Transverse colon (tissue), 4 donors: ENCODE measurements at regions not wholly inside any gene's neighbourhood (a gene's known extent, or its start where the extent isn't known, plus 50 kb on each side); places are given as distances from the start of the nearest gene placed in this dataset.

Experiments used
- DNase-seq: peaks from one replicate; pipeline ENCODE4 v3.0.0-alpha.2; 2019
- H3K27ac ChIP-seq, 4 donors: fragments of 200-600 bp; sonication (generic); 2 replicates each; pipeline ENCODE4 v1.5.1; 2016 to 2018; ENCODE audit warnings: inconsistent platforms in 4 of 4
- H3K27me3 ChIP-seq: fragments of 200-600 bp; sonication (generic); 2 replicates; pipeline ENCODE4 v1.5.1; 2017; ENCODE audit warnings: inconsistent platforms
- H3K36me3 ChIP-seq, 4 donors: fragments of 200-600 bp; sonication (generic); 2 replicates each; pipeline ENCODE4 v1.5.1; 2017 to 2019; ENCODE audit warnings: inconsistent platforms in 4 of 4
- H3K4me1 ChIP-seq, 4 donors: fragments of 200-600 bp; sonication (generic); 2 replicates each; pipeline ENCODE4 v1.5.1; 2017 to 2020; ENCODE audit warnings: inconsistent platforms in 4 of 4
- H3K4me3 ChIP-seq, 4 donors: fragments of 200-600 bp; sonication (generic); 1 replicate in 1 of 4; 2 replicates in 3 of 4; pipeline versions ENCODE4 v1.5.1 to v1.6.1; 2017 to 2019; ENCODE audit warnings: inconsistent platforms in 4 of 4
- H3K9me3 ChIP-seq, 2 donors: fragments of 200-600 bp; sonication (generic); 2 replicates each; pipeline ENCODE4 v1.5.1; 2017 to 2019; ENCODE audit warnings: inconsistent platforms in 2 of 2
- CTCF ChIP-seq, 5 experiments: fragments of 200-600 bp in 3 of 5; fragments of 450-650 bp in 2 of 5; sonication (generic) in 3 of 5; IDR thresholded peaks; 1 replicate in 2 of 5; 2 replicates in 3 of 5; pipeline ENCODE4 v1.5.1; 2016 to 2017; ENCODE audit warnings: antibody characterized with exemption in 5 of 5, inconsistent platforms in 3 of 5, mild to moderate bottlenecking in 2 of 5, moderate library complexity in 1 of 5
- EP300 ChIP-seq: sonication (generic); formaldehyde crosslinking; IDR thresholded peaks from one replicate; pipeline ENCODE4 v1.6.1; 2017; ENCODE audit warnings: antibody characterized with exemption, low read depth
- POLR2A ChIP-seq: fragments of 450-650 bp; IDR thresholded peaks from one replicate; pipeline ENCODE4 v1.6.1; 2016; ENCODE audit warnings: antibody characterized with exemption, mild to moderate bottlenecking, moderate library complexity
- POLR2AphosphoS5 ChIP-seq, 3 donors: sonication (generic); formaldehyde crosslinking; IDR thresholded peaks; one replicate each; pipeline ENCODE4 v1.6.1; 2016; ENCODE audit warnings: antibody characterized with exemption in 3 of 3
- WGBS, 2 donors: methylation state at CpG; one replicate each; pipeline ENCODE4 v1.1.5; 2018; ENCODE audit warnings: low coverage in 1 of 2; 5-methylcytosine and 5-hydroxymethylcytosine counted together
- in situ Hi-C, 4 donors: fragments of 200-750 bp; cut with MboI; loops; one replicate each; pipeline versions ENCODE4 v1.15.0 to v1.15.1; 2017; ENCODE audit warnings: low sequenced_read_pairs in 3 of 4, low pct_ligation_motif_present in 1 of 4, low pct_unique_long_range_greater_than_20kb in 1 of 4
- intact Hi-C: fragments of 100-400 bp; cut with DNase I; formaldehyde crosslinking; loops from one replicate; pipeline ENCODE4 v1.15.1; 2023; ENCODE audit warnings: low total_unique reads

- in situ Hi-C loops, result no loop called here
- 57 to 78% methylated on average over 6 of the region's 6 CpGs for WGBS, 2 donors
- no peak for DNase-seq
- H3K4me1 ChIP-seq, result no peaks in the 10 kb centered on the region
- TF ChIP-seq POLR2A, result no peak
- no peak for TF ChIP-seq CTCF (IDR thresholded peaks at IDR 0.05)
- TF ChIP-seq EP300, result no peak
- TF ChIP-seq POLR2AphosphoS5 (IDR thresholded peaks at IDR 0.05), result no peak
- no peak overlapping the region for H3K27ac ChIP-seq
- no peaks in the 10 kb centered on the region for H3K36me3 ChIP-seq
- no peaks in the 10 kb centered on the region for H3K9me3 ChIP-seq
- H3K27me3 ChIP-seq, result no peaks in the 10 kb centered on the region
- no peak overlapping the region for H3K4me3 ChIP-seq
- intact Hi-C loops, result no loop called here
Measured at GRCh38 chr9:117917873-117918272, 213.7 kb downstream of the TLR4 start.

- no peak overlapping the region for H3K4me3 ChIP-seq
- no peaks in the 10 kb centered on the region for H3K27me3 ChIP-seq
- H3K27ac ChIP-seq, result no peak overlapping the region
- TF ChIP-seq POLR2A, result no peak
- no peak for TF ChIP-seq EP300
- intact Hi-C loops, result no loop called here
- H3K4me1 ChIP-seq, result no peaks in the 10 kb centered on the region
- no peak for DNase-seq
- no peaks in the 10 kb centered on the region for H3K9me3 ChIP-seq
- no peaks in the 10 kb centered on the region for H3K36me3 ChIP-seq
- in situ Hi-C loops, result no loop called here
- 73 to 79% methylated on average over 2 to 3 of the region's 3 CpGs for WGBS, 2 donors
Measured at GRCh38 chr9:117919538-117919937, 215.3 kb downstream of the TLR4 start.

- H3K27me3 ChIP-seq, result no peaks in the 10 kb centered on the region
- DNase-seq, result no peak
- no peaks in the 10 kb centered on the region for H3K36me3 ChIP-seq
- in situ Hi-C loops, result no loop called here
- H3K4me1 ChIP-seq, result no peaks in the 10 kb centered on the region
- no peaks in the 10 kb centered on the region for H3K9me3 ChIP-seq
- intact Hi-C loops, result no loop called here
- no peak overlapping the region for H3K27ac ChIP-seq
- no peak overlapping the region for H3K4me3 ChIP-seq
- 64 to 69% methylated on average over 5 of the region's 5 CpGs for WGBS, 2 donors
- TF ChIP-seq CTCF (IDR thresholded peaks at IDR 0.05) (no peak), POLR2A (no peak), EP300 (no peak), POLR2AphosphoS5 (IDR thresholded peaks at IDR 0.05) (no peak)
Measured at GRCh38 chr9:117926031-117926658, 221.9 kb downstream of the TLR4 start.

- in situ Hi-C loops (no loop called here), intact Hi-C loops (no loop called here)
- no peaks in the 10 kb centered on the region for H3K4me1 ChIP-seq
- no peak overlapping the region for H3K27ac ChIP-seq
- H3K4me3 ChIP-seq, result no peak overlapping the region
- H3K36me3 ChIP-seq, result no peaks in the 10 kb centered on the region
- 58 to 60% methylated on average over 1 to 3 of the region's 3 CpGs for WGBS, 2 donors
- no peak for TF ChIP-seq EP300
- no peak for TF ChIP-seq POLR2AphosphoS5 (IDR thresholded peaks at IDR 0.05)
- TF ChIP-seq POLR2A, result no peak
- no peak for TF ChIP-seq CTCF (IDR thresholded peaks at IDR 0.05)
- H3K27me3 ChIP-seq, result no peaks in the 10 kb centered on the region
- H3K9me3 ChIP-seq, result no peaks in the 10 kb centered on the region
- no peak for DNase-seq
Measured at GRCh38 chr9:117927354-117927753, 223.2 kb downstream of the TLR4 start.

- Histone ChIP-seq H3K27ac (no peak overlapping the region), H3K36me3 (no peaks in the 10 kb centered on the region), H3K9me3 (no peaks in the 10 kb centered on the region), H3K4me1 (no peaks in the 10 kb centered on the region), H3K4me3 (no peak overlapping the region), H3K27me3 (no peaks in the 10 kb centered on the region)
- in situ Hi-C loops (no loop called here), intact Hi-C loops (loop anchor here (2.0 kb wide), 1 partner anchor 23 kb away; no protein-coding TSS in a partner anchor)
- WGBS, 2 donors, result 19 to 20% methylated on average over 1 of the region's 1 CpG
- TF ChIP-seq CTCF (IDR thresholded peaks at IDR 0.05), result no peak
- TF ChIP-seq EP300, result no peak
- TF ChIP-seq POLR2AphosphoS5 (IDR thresholded peaks at IDR 0.05), result no peak
- TF ChIP-seq POLR2A, result no peak
- DNase-seq, result no peak
Measured at GRCh38 chr9:117929868-117930267, 225.7 kb downstream of the TLR4 start.
